Gastrocnemius medialis (tissue), 4 donors: ENCODE measurements at regions not wholly inside any gene's neighbourhood (a gene's known extent, or its start where the extent isn't known, plus 50 kb on each side); places are given as distances from the start of the nearest gene placed in this dataset.

Experiments
- ATAC-seq, 2 donors: fragments of 150-250 bp; one replicate each; pipeline ENCODE4 v1.9.1; 2016
- DNase-seq, 2 donors: peaks; one replicate each; pipeline ENCODE4 v3.0.0-alpha.2; 2019
- H3K27ac ChIP-seq, 4 donors: fragments of 200-600 bp; sonication (generic); 1 replicate in 1 of 4; 2 replicates in 3 of 4; pipeline ENCODE4 v1.5.1; 2016 to 2018; ENCODE audit warnings: mild to moderate bottlenecking in 2 of 4, moderate library complexity in 1 of 4
- H3K27me3 ChIP-seq, 3 donors: fragments of 200-600 bp; sonication (generic) in 2 of 3; 1 replicate in 1 of 3; 2 replicates in 2 of 3; pipeline versions ENCODE4 v1.5.1 to v1.6.0; 2016 to 2019; ENCODE audit warnings: mild to moderate bottlenecking in 1 of 3, moderate library complexity in 1 of 3
- H3K36me3 ChIP-seq, 2 donors: fragments of 200-600 bp; sonication (generic) in 1 of 2; one replicate each; pipeline ENCODE4 v1.5.1; 2017 to 2018
- H3K4me1 ChIP-seq, 2 donors: fragments of 200-600 bp; sonication (generic) in 1 of 2; one replicate each; pipeline ENCODE4 v1.5.1; 2016 to 2017; ENCODE audit warnings: mild to moderate bottlenecking in 2 of 2
- H3K4me3 ChIP-seq, 4 donors: fragments of 200-600 bp; sonication (generic) in 3 of 4; 1 replicate in 1 of 4; 2 replicates in 3 of 4; pipeline ENCODE4 v1.5.1; 2016 to 2019; ENCODE audit warnings: mild to moderate bottlenecking in 2 of 4
- H3K9me3 ChIP-seq, 3 donors: fragments of 200-600 bp; sonication (generic) in 2 of 3; 1 replicate in 1 of 3; 2 replicates in 2 of 3; pipeline ENCODE4 v1.5.1; 2016 to 2019
- POLR2A ChIP-seq, 2 donors: fragments of 450-650 bp; IDR thresholded peaks; one replicate each; pipeline ENCODE4 v1.6.1; 2017; ENCODE audit warnings: antibody characterized with exemption in 2 of 2, mild to moderate bottlenecking in 2 of 2, moderate library complexity in 2 of 2
- in situ Hi-C, 4 donors: fragments of 200-750 bp; cut with MboI; loops; one replicate each; pipeline versions ENCODE4 v1.15.0 to v1.8.0; 2017; ENCODE audit warnings: low sequenced_read_pairs in 4 of 4
- intact Hi-C: fragments of 100-400 bp; cut with DNase I; formaldehyde crosslinking; loops from one replicate; pipeline ENCODE4 v1.15.1; 2023; ENCODE audit warnings: low total_unique reads
- TF ChIP-seq, protein P1 (sequence below), 5 experiments: fragments of 450-650 bp in 3 of 5; fragments of 200-600 bp in 2 of 5; sonication (generic) in 2 of 5; IDR thresholded peaks in 4 of 5; conservative IDR thresholded peaks in 1 of 5; 1 replicate in 4 of 5; 2 replicates in 1 of 5; pipeline ENCODE4 v1.5.1; 2016 to 2019; ENCODE audit warnings: antibody characterized with exemption in 5 of 5, mild to moderate bottlenecking in 3 of 5, moderate library complexity in 3 of 5

GRCh38 chr12:59389968-59390576 is 205.8 kb upstream of the SLC16A7 start:
- Histone ChIP-seq H3K36me3 (no peaks in the 10 kb centered on the region), H3K27me3 (no peaks in the 10 kb centered on the region), H3K4me3 (no peak overlapping the region), H3K4me1 (no peaks in the 10 kb centered on the region), H3K9me3 (no peaks in the 10 kb centered on the region), H3K27ac (no peak overlapping the region)
- TF ChIP-seq, protein P1, sequence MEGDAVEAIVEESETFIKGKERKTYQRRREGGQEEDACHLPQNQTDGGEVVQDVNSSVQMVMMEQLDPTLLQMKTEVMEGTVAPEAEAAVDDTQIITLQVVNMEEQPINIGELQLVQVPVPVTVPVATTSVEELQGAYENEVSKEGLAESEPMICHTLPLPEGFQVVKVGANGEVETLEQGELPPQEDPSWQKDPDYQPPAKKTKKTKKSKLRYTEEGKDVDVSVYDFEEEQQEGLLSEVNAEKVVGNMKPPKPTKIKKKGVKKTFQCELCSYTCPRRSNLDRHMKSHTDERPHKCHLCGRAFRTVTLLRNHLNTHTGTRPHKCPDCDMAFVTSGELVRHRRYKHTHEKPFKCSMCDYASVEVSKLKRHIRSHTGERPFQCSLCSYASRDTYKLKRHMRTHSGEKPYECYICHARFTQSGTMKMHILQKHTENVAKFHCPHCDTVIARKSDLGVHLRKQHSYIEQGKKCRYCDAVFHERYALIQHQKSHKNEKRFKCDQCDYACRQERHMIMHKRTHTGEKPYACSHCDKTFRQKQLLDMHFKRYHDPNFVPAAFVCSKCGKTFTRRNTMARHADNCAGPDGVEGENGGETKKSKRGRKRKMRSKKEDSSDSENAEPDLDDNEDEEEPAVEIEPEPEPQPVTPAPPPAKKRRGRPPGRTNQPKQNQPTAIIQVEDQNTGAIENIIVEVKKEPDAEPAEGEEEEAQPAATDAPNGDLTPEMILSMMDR (IDR thresholded peaks at IDR 0.05 in 4 of 5, conservative IDR thresholded peaks at IDR 0.05 in 1 of 5) = no peak
- no peak for TF ChIP-seq POLR2A (IDR thresholded peaks at IDR 0.05)
- intact Hi-C loops (no loop called here), in situ Hi-C loops (loop anchor here in 1 of 4 donors (25.0 kb wide), 1 partner anchor 97 kb away; no protein-coding TSS in a partner anchor)
- no peak for DNase-seq
- ATAC-seq = no peak

GRCh38 chr12:59388694-59389093 is 207.1 kb upstream of the SLC16A7 start:
- no peaks in the 10 kb centered on the region for H3K9me3 ChIP-seq
- no peaks in the 10 kb centered on the region for H3K36me3 ChIP-seq
- H3K27ac ChIP-seq = no peak overlapping the region
- DNase-seq (no peak), ATAC-seq (no peak)
- TF ChIP-seq POLR2A (IDR thresholded peaks at IDR 0.05) = no peak
- TF ChIP-seq, protein P1 (IDR thresholded peaks at IDR 0.05 in 4 of 5, conservative IDR thresholded peaks at IDR 0.05 in 1 of 5) = no peak
- no peaks in the 10 kb centered on the region for H3K4me1 ChIP-seq
- no peaks in the 10 kb centered on the region for H3K27me3 ChIP-seq
- intact Hi-C loops (no loop called here), in situ Hi-C loops (loop anchor here in 1 of 4 donors (25.0 kb wide), 1 partner anchor 99 kb away; no protein-coding TSS in a partner anchor)
- H3K4me3 ChIP-seq = no peak overlapping the region

- H3K36me3 ChIP-seq = no peaks in the 10 kb centered on the region
- DNase-seq (no peak), ATAC-seq (no peak)
- H3K9me3 ChIP-seq = no peaks in the 10 kb centered on the region
- no peaks in the 10 kb centered on the region for H3K4me1 ChIP-seq
- TF ChIP-seq, protein P1 (IDR thresholded peaks at IDR 0.05 in 4 of 5, conservative IDR thresholded peaks at IDR 0.05 in 1 of 5) = no peak
- TF ChIP-seq POLR2A (IDR thresholded peaks at IDR 0.05) = no peak
- no peaks in the 10 kb centered on the region for H3K27me3 ChIP-seq
- in situ Hi-C loops = loop anchor here in 1 of 4 donors (25.0 kb wide), 1 partner anchor 99 kb away; no protein-coding TSS in a partner anchor
- no peak overlapping the region for H3K27ac ChIP-seq
- intact Hi-C loops = no loop called here
- H3K4me3 ChIP-seq = no peak overlapping the region
Measured at GRCh38 chr12:59388176-59388575, 207.7 kb upstream of the SLC16A7 start.

GRCh38 chr12:59386236-59386635 is 209.6 kb upstream of the SLC16A7 start:
- Histone ChIP-seq H3K9me3 (no peaks in the 10 kb centered on the region), H3K27me3 (no peaks in the 10 kb centered on the region), H3K4me3 (no peak overlapping the region), H3K36me3 (no peaks in the 10 kb centered on the region), H3K4me1 (no peaks in the 10 kb centered on the region), H3K27ac (no peak overlapping the region)
- TF ChIP-seq, protein P1 (IDR thresholded peaks at IDR 0.05 in 4 of 5, conservative IDR thresholded peaks at IDR 0.05 in 1 of 5) = no peak
- TF ChIP-seq POLR2A (IDR thresholded peaks at IDR 0.05) = no peak
- intact Hi-C loops (no loop called here), in situ Hi-C loops (loop anchor here in 1 of 4 donors (25.0 kb wide), 1 partner anchor 101 kb away; no protein-coding TSS in a partner anchor)
- DNase-seq (no peak), ATAC-seq (no peak)
